Type B pancreatic cell (in vitro differentiated cells): ENCODE measurements at regions not wholly inside any gene's neighbourhood (a gene's known extent, or its start where the extent isn't known, plus 50 kb on each side); places are given as distances from the start of the nearest gene placed in this dataset.

ENCODE experiments used
- DNase-seq: peaks from one replicate; pipeline ENCODE4 v3.0.0; 2021; ENCODE audit warnings: mixed read lengths; ENCODE audit not compliant: unreplicated experiment; ENCODE audit errors: extremely low spot score
- H3K27ac Mint-ChIP-seq: 2 replicates; pipeline ENCODE4 v1.8.0; 2021; ENCODE audit warnings: mild to moderate bottlenecking, mixed read lengths
- H3K27me3 Mint-ChIP-seq: 2 replicates; pipeline ENCODE4 v1.8.0; 2021; ENCODE audit warnings: mixed read lengths
- H3K36me3 Mint-ChIP-seq: 2 replicates; pipeline ENCODE4 v1.8.0; 2021; ENCODE audit warnings: mixed read lengths
- H3K4me1 Mint-ChIP-seq: one replicate; pipeline ENCODE4 v1.8.0; 2021; ENCODE audit warnings: mixed read lengths; ENCODE audit not compliant: unreplicated experiment
- H3K4me3 Mint-ChIP-seq: 2 replicates; pipeline ENCODE4 v1.8.0; 2021; ENCODE audit warnings: mild to moderate bottlenecking, mixed read lengths
- H3K9me3 Mint-ChIP-seq: 2 replicates; pipeline ENCODE4 v1.8.0; 2021; ENCODE audit warnings: mixed read lengths
- TF ChIP-seq, protein P1 (sequence below): fragments of 200-600 bp; sonication (generic); conservative IDR thresholded peaks from 2 replicates; pipeline ENCODE4 v1.5.0; 2021; ENCODE audit warnings: antibody characterized with exemption, mild to moderate bottlenecking

DNA sequence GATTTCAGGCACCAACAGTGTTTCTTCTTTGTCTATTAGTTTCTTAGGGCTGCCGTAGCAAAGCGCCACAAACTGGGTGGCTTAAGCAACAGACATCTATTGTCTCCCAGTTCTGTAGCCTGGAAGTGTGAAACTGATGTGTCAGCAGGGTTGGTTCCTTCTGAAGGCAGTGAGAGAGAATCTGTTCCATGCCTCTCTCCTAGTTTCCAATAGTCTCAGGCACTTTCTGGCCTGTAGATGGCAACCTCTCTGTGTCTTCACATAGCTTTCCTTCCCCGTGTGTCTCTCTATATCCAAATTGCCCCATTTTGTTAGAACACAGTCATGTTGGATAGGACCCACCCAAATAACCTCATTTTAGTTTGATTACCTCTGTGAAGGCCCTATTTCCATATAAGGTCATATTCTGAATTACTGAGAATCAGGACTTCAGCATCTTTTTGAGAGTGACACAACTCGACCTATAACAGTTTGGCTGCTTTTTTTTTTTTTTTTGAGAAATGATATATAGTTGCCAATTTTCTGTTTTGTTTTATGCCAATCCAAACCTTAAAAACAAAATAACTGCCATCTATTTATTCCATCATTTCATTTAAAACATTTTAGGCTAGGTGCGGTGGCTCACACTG lies 108.2 kb downstream of the SLC36A4 start:
- Mint-ChIP-seq H3K4me3 (no peak overlapping the region), H3K36me3 (no peaks in the 10 kb centered on the region), H3K27ac (no peak overlapping the region), H3K9me3 (no peaks in the 10 kb centered on the region), H3K27me3 (peaks cover 3% of the 10 kb centered on the region), H3K4me1 (peaks cover 4% of the 10 kb centered on the region)
- TF ChIP-seq, protein P1, sequence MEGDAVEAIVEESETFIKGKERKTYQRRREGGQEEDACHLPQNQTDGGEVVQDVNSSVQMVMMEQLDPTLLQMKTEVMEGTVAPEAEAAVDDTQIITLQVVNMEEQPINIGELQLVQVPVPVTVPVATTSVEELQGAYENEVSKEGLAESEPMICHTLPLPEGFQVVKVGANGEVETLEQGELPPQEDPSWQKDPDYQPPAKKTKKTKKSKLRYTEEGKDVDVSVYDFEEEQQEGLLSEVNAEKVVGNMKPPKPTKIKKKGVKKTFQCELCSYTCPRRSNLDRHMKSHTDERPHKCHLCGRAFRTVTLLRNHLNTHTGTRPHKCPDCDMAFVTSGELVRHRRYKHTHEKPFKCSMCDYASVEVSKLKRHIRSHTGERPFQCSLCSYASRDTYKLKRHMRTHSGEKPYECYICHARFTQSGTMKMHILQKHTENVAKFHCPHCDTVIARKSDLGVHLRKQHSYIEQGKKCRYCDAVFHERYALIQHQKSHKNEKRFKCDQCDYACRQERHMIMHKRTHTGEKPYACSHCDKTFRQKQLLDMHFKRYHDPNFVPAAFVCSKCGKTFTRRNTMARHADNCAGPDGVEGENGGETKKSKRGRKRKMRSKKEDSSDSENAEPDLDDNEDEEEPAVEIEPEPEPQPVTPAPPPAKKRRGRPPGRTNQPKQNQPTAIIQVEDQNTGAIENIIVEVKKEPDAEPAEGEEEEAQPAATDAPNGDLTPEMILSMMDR, result peak; percentile 65
- DNase-seq, result no peak
